ENCODE measurements at regions not wholly inside any gene's neighbourhood (a gene's known extent, or its start where the extent isn't known, plus 50 kb on each side); places are given as distances from the start of the nearest gene placed in this dataset.

DNA sequence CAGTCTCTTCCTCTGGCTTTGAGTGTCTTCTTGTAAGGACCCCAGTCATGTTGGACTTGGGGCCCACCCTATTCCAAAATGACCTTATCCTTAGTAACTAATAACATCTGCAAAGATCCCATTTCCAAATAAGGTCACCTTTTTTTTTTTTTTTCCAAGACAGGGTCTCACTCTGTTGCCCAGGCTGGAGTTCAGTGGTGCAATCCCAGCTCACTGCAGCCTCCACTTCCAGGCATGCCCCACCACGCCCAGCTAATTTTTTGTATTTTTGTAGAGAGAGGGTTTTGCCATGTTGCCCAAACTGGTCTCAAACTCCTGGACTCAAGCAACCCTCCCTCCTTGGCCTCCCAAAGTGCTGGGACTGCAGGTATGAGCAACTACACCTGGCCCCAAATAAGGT is 118.8 kb upstream of the GSE1 start:
- TF ChIP-seq, protein P1, sequence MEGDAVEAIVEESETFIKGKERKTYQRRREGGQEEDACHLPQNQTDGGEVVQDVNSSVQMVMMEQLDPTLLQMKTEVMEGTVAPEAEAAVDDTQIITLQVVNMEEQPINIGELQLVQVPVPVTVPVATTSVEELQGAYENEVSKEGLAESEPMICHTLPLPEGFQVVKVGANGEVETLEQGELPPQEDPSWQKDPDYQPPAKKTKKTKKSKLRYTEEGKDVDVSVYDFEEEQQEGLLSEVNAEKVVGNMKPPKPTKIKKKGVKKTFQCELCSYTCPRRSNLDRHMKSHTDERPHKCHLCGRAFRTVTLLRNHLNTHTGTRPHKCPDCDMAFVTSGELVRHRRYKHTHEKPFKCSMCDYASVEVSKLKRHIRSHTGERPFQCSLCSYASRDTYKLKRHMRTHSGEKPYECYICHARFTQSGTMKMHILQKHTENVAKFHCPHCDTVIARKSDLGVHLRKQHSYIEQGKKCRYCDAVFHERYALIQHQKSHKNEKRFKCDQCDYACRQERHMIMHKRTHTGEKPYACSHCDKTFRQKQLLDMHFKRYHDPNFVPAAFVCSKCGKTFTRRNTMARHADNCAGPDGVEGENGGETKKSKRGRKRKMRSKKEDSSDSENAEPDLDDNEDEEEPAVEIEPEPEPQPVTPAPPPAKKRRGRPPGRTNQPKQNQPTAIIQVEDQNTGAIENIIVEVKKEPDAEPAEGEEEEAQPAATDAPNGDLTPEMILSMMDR (IDR thresholded peaks at IDR 0.05), result no peak
- TF ChIP-seq POLR2A (IDR thresholded peaks at IDR 0.05), result no peak
